GM18909 (cell line): ENCODE measurements at regions not wholly inside any gene's neighbourhood (a gene's known extent, or its start where the extent isn't known, plus 50 kb on each side); places are given as distances from the start of the nearest gene placed in this dataset.

ENCODE experiments used
- ATAC-seq: cut with Tn5 transposase; IDR thresholded peaks from one replicate; pipeline ENCODE4 v1.9.1; 2021; ENCODE audit warnings: mild to moderate bottlenecking; ENCODE audit not compliant: unreplicated experiment, poor library complexity

DNA sequence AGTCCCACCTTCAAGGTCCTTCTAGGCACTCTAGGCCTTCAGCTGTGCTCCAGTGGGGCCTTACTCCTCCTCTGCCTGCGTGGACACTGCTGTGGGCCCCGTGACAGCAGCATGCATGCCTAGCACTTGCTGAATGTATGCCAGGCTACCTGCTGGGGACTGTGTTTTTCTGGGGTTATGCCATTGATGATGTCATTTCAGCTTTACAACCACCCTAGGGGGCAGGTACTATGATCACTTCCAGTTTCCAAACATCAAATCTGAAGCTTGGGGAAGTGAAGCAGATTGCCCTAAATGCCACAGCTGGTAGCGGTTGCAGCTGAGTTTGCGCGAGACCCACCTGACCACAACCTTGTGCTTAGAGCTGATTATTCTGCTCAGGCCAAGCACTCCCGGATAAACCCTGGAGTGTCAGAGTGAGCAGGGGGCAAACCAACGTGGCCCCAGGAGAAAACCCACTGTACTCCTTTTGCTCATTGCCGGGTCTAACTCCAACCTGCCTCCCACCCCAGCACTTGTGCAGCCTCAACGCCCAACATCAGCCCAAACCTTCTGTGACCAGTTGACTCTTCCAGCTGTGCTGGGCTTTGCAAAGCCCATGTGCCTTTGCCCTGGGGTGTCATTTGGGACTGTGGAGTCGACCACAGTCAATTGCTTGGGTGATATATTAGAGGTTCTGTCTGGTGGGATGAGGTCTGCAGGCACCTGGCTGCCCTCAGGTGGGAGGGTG lies 168.4 kb downstream of the ENGASE start:
- ATAC-seq, result no peak

GRCh38 chr17:79242393-79242792 lies 167.8 kb downstream of the ENGASE start:
- ATAC-seq, result no peak

GRCh38 chr17:79241616-79242015 lies 167.0 kb downstream of the ENGASE start:
- no peak for ATAC-seq

- ATAC-seq, result no peak
Measured at GRCh38 chr17:79239205-79239604, 164.6 kb downstream of the ENGASE start.

DNA sequence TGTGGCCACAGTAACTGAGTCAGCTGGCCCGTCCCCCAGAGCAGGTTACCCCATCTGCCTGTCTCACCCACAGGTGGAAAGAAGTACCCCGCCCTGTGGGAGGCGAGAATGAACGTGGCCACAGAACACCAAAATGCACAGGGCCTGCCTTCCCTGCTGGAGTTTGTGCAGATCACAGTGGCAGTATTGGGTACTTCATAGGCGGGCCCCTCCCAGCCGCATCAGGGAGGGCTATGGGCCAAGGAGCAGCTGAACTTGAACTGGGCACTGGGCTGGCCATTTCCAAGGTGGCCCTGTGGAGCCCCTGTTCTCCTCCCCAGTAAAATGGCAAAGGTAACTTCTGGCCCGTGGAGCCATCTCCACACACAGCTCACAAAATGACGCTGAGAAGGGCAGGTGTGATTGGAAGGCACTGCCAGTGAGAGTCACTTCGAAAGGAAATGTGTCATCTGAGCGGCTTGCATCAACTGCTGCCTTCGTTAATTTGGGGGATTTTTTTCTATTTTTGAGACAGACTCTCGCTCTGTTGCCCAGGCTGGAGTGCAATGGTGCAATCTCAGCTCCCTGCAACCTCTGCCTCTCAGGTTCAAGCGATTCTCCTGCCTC lies 162.9 kb downstream of the ENGASE start:
- no peak for ATAC-seq

GRCh38 chr17:79235808-79236207 lies 161.2 kb downstream of the ENGASE start:
- ATAC-seq, result no peak

GRCh38 chr17:79233916-79234551 lies 159.4 kb downstream of the ENGASE start:
- no peak for ATAC-seq

DNA sequence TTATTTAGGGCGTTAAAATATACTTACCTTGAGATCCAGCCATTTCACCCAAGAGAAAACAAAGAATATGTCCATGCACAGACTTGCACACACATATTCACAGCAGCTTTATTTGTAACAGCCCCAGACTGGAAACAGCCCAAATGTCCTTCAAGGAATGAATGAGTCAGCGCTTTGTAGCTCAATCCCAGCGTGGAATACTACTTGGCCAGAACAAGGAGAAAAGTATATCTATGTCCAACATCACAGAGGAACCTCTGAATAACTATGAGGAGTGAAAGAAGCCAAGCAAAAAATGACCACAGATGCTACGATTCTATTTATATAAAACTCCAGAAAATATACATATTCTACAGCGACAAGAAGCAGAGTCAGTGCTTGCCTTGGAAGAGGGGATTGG lies 158.3 kb downstream of the ENGASE start:
- no peak for ATAC-seq

GRCh38 chr17:79231766-79232287 lies 157.2 kb downstream of the ENGASE start:
- no peak for ATAC-seq

- no peak for ATAC-seq
Measured at GRCh38 chr17:79230576-79230975, 156.0 kb downstream of the ENGASE start.

GRCh38 chr17:79226037-79226436 lies 151.4 kb downstream of the ENGASE start:
- no peak for ATAC-seq

GRCh38 chr17:79224903-79225302 lies 150.3 kb downstream of the ENGASE start:
- ATAC-seq, result no peak

DNA sequence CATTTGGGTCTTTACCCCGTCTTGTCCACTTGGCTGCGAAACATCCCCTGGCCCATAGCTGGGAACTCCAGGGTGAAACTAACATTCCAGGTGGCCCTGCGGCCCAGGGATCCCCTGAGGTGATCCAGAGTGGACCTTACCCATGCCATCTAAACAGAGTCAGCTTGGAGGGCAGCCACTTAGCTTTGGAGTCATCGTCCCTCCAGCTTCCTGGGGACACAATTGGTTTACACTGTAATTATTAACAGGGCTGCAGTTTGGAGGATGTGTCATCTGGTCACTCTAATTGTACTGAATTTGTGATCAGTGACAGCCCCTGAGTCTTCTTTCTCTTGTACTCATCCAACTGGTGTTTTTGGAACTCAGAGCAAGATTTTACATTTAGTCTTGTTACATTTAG lies 149.9 kb downstream of the ENGASE start:
- ATAC-seq, result no peak

- ATAC-seq, result no peak
Measured at GRCh38 chr17:79223953-79224352, 149.3 kb downstream of the ENGASE start.

GRCh38 chr17:79223471-79223870 lies 148.8 kb downstream of the ENGASE start:
- no peak for ATAC-seq

GRCh38 chr17:79221597-79221996 lies 147.0 kb downstream of the ENGASE start:
- no peak for ATAC-seq

GRCh38 chr17:79220713-79221291 lies 146.2 kb downstream of the ENGASE start:
- ATAC-seq, result no peak

DNA sequence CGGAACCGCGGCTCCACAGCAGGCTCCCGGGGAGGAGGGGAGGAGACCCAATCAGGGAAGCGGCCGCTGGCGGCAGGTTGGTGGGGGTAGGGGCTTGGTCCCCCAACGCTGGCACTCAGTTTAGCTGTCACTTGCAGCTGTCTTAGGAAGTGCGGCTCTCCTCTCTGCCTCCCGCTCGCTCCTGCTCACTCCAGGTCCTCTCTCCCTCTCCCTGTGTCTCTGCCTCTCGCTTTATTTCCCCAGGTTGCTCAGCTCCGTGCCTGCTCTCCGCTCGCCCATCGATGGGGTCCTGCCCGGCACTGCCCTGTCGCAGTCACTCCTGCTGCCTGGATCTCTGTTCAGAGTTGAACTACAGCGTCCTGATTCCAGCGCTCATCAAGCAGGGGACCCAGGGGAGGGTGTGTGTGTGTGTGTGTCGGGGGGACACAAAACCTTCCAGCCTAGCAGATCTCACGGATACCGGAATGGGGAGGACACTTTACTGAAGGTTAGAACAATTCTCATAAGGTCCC lies 145.6 kb downstream of the ENGASE start:
- ATAC-seq, result no peak

DNA sequence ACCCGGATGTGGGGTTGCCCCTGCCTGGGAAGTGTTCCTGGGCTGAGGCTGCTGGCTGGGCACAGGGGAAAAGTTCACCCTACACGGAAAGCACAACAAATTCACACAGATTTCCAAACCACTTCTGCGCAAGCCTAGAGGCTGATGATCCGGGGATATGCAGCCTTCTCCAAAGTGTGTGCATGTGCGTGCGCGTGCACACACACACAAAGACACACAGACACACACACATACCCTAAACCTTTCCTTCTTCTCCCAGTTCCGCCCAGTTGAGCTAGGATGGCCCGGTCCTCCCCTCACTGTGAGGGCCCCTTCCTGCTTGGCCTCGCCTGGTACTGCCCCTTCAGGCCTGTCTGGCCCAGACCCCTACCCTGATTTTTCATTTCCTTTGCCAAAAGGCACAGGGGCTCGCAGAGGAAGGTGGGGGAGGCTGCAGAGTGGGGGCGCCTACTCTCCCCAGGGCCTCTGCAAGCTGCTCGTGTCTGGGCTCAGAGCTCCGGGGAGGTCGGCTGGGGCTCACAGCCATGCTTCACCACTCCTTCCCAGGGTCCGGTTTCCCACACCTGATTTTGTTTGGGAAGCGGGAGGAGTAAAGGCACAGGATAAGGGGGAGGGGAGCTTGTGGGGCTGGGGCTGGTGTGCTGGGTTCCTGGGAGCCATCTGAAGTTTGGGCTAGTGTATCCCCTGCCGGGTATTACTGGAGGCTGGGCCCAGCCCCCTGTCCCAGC lies 144.7 kb downstream of the ENGASE start:
- ATAC-seq, result no peak

DNA sequence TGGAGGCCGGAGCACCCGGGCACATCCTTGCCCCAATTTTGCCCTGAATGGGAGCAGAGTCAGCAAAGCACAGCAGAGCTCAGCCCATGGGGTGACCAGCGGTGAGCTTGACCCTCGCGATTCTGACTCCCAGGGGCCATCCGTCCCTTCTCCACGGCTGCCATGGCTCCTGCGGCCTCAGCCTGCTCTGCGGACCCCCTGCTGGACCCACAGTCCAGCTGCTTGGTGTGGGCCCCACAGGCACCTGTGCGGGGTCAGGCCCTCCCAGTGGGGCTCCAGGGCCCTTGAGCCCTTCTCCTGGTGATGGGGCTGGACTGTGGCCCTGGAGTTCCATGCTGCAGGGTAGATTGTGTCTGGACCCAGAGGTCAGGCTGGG lies 144.2 kb downstream of the ENGASE start:
- no peak for ATAC-seq
